Karpas-422 (cell line): ENCODE measurements at regions not wholly inside any gene's neighbourhood (a gene's known extent, or its start where the extent isn't known, plus 50 kb on each side); places are given as distances from the start of the nearest gene placed in this dataset.

ENCODE experiments used
- DNase-seq: peaks from one replicate; pipeline ENCODE4 v3.0.0-alpha.2; 2015
- H2AFZ ChIP-seq: fragments of 200-600 bp; sonication (generic); 2 replicates; pipeline ENCODE4 v1.6.1; 2014; ENCODE audit warnings: antibody characterized with exemption, low read length, mixed read lengths
- H3K27ac ChIP-seq: fragments of 200-600 bp; sonication (generic); 2 replicates; pipeline ENCODE4 v1.5.1; 2014; ENCODE audit warnings: mild to moderate bottlenecking, low read length, moderate library complexity
- H3K27me3 ChIP-seq: fragments of 200-600 bp; sonication (generic); 2 replicates; pipeline ENCODE4 v1.6.1; 2014; ENCODE audit warnings: low read length, mixed read lengths
- H3K36me3 ChIP-seq: fragments of 200-600 bp; sonication (generic); 2 replicates; pipeline ENCODE4 v1.6.1; 2014; ENCODE audit warnings: low read length, mixed read lengths; ENCODE audit not compliant: insufficient read depth
- H3K4me1 ChIP-seq: fragments of 200-600 bp; sonication (generic); 2 replicates; pipeline ENCODE4 v1.6.1; 2014; ENCODE audit warnings: mild to moderate bottlenecking, low read length, mixed read lengths
- H3K4me2 ChIP-seq: fragments of 200-600 bp; sonication (generic); 2 replicates; pipeline ENCODE4 v1.6.1; 2014; ENCODE audit warnings: low read length, low read depth, mild to moderate bottlenecking; ENCODE audit not compliant: poor library complexity, severe bottlenecking
- H3K4me3 ChIP-seq: fragments of 200-600 bp; sonication (generic); 2 replicates; pipeline ENCODE4 v1.5.1; 2014; ENCODE audit warnings: mild to moderate bottlenecking, antibody characterized with exemption, low read length, mixed read lengths
- H3K79me2 ChIP-seq: fragments of 200-600 bp; sonication (generic); 2 replicates; pipeline ENCODE4 v1.6.1; 2014; ENCODE audit warnings: mild to moderate bottlenecking, low read length, mixed read lengths
- H3K9ac ChIP-seq: fragments of 200-600 bp; sonication (generic); 2 replicates; pipeline ENCODE4 v1.6.0; 2014; ENCODE audit warnings: low read length
- H3K9me2 ChIP-seq: fragments of 200-600 bp; sonication (generic), shearing (Covaris generic); replicated peaks from 2 replicates; pipeline ENCODE4 v1.6.0; 2014; ENCODE audit warnings: mild to moderate bottlenecking, low read length, moderate library complexity; ENCODE audit not compliant: insufficient read depth
- H3K9me3 ChIP-seq: fragments of 300-700, 200-600 bp; sonication (generic); 2 replicates; pipeline ENCODE4 v1.6.1; 2014; ENCODE audit warnings: low read length, mixed read lengths
- H4K20me1 ChIP-seq: fragments of 200-600 bp; sonication (generic); 2 replicates; pipeline ENCODE4 v1.6.1; 2014; ENCODE audit warnings: mild to moderate bottlenecking, antibody characterized with exemption, low read length, low read depth; ENCODE audit not compliant: insufficient read depth

DNA sequence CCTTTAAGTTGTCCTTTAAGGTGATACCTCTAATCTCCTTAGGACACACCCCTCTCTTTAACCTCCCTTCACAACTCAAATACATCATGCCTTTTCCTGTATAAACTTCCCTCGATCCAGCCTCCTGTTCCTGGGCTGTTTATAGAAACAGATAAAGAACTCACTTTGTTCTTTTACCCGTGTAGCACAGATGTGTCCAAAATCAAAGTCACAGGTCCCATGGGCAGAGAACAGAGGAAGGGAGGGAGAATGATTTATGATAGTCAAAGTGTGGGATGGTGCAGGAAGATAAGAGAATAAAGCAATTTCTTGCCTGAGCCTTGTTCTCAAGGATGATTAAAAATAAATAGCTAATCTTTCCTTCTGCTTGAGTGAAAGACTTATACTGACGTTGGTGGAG lies 50.3 kb upstream of the CABCOCO1 start:
- no peak overlapping the region for H3K9ac ChIP-seq

DNA sequence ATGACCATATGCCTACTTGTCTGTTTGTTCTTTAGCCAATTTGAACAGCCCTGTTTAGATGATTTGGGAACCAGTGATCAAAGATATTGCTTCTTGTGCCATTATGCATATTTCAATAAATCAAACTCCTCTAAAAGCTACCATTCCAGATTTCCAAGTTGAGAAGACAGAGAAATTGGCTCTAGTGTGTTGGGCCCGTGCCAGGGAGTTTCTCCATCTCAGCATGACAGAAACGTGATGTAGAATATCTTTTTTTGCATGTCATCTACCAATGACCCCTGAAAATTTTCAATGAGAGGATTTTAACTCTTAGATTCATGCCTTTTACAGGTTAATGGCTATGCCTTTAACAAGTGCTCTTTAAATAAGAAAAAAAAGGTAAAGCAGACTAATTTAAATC lies 50.7 kb upstream of the CABCOCO1 start:
- Histone ChIP-seq H3K4me3 (no peak overlapping the region), H2AFZ (no peak overlapping the region), H3K4me2 (no peak overlapping the region), H3K79me2 (no peaks in the 10 kb centered on the region), H3K9me2 (no peaks in the 10 kb centered on the region), H4K20me1 (no peaks in the 10 kb centered on the region), H3K9me3 (no peaks in the 10 kb centered on the region), H3K36me3 (no peaks in the 10 kb centered on the region), H3K27me3 (no peaks in the 10 kb centered on the region), H3K9ac (no peak overlapping the region), H3K4me1 (no peaks in the 10 kb centered on the region), H3K27ac (no peak overlapping the region)
- DNase-seq, result no peak

More for the DNA sequence above, 50.3 kb upstream of the CABCOCO1 start:
- Histone ChIP-seq H3K79me2 (no peaks in the 10 kb centered on the region), H3K4me1 (no peaks in the 10 kb centered on the region), H3K27me3 (no peaks in the 10 kb centered on the region), H4K20me1 (no peaks in the 10 kb centered on the region), H2AFZ (no peak overlapping the region), H3K9me3 (no peaks in the 10 kb centered on the region), H3K9me2 (no peaks in the 10 kb centered on the region), H3K36me3 (no peaks in the 10 kb centered on the region), H3K4me2 (no peak overlapping the region), H3K27ac (no peak overlapping the region), H3K4me3 (no peak overlapping the region)
- no peak for DNase-seq

DNA sequence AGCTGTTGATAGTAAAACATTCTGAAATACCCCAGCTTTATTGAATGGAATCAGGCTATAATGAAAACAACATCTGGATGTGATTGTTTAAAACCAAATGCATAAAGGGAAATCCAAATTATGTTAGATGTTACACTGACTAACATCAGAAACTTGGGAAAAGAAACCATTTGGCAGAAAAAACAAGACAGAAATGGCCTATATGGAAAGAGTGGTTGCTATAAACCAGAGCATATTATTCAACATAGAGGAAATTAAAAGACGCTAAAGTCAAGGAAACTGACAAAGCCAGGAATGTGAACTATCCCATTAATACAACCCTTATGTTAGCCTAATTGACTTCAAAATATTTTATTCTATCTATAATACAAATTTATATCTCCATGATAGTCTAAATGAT lies 53.0 kb upstream of the CABCOCO1 start:
- no peak overlapping the region for H3K4me3 ChIP-seq
- H3K27ac ChIP-seq, result no peak overlapping the region
- H3K79me2 ChIP-seq, result no peaks in the 10 kb centered on the region
- no peaks in the 10 kb centered on the region for H4K20me1 ChIP-seq
- H3K4me2 ChIP-seq, result no peak overlapping the region
- H3K9me3 ChIP-seq, result no peaks in the 10 kb centered on the region
- H3K9ac ChIP-seq, result no peak overlapping the region
- H3K4me1 ChIP-seq, result no peaks in the 10 kb centered on the region
- no peaks in the 10 kb centered on the region for H3K36me3 ChIP-seq
- H3K9me2 ChIP-seq, result no peaks in the 10 kb centered on the region
- H3K27me3 ChIP-seq, result no peaks in the 10 kb centered on the region
- DNase-seq, result no peak
- no peak overlapping the region for H2AFZ ChIP-seq

DNA sequence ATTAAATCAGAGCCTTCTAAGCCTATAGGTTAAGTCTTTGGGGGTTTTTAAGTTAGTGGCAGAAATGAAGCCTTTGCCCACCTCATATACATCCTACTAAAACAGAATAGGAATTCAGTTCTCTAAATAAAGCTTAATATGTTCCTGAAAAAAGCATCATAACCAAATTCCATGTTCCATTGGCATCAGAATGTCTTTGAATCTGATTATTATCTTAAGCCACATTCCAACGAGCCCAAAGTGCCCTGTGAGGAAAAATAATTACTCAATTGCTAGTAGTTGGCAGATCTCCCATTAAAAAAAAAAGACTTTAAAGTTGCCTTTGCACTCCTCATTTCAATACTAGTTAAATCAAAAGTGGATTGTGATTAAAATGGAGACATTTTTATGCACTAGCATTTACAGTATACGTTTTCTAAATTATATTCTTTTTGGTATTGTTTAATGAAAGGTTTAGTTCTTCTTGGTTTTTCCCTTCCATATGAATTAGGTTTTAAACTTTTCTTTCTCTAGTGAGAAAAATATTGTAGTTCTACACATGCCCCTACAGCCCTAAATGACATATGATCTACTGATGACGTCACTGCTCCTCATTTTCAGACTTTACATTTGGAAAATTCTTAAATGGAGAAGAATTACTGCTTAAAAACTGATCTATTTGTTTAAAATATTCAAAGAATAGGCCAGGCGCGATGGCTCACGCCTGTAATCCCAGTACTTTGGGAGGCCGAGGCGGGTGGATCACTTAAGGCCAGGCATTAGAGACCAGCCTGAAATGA lies 54.3 kb upstream of the CABCOCO1 start:
- Histone ChIP-seq H4K20me1 (no peaks in the 10 kb centered on the region), H3K27ac (no peak overlapping the region), H3K9me3 (no peaks in the 10 kb centered on the region), H3K79me2 (no peaks in the 10 kb centered on the region), H3K36me3 (no peaks in the 10 kb centered on the region), H2AFZ (no peak overlapping the region), H3K4me1 (no peaks in the 10 kb centered on the region), H3K9ac (no peak overlapping the region), H3K4me2 (no peak overlapping the region), H3K4me3 (no peak overlapping the region), H3K9me2 (no peaks in the 10 kb centered on the region), H3K27me3 (no peaks in the 10 kb centered on the region)
- no peak for DNase-seq

DNA sequence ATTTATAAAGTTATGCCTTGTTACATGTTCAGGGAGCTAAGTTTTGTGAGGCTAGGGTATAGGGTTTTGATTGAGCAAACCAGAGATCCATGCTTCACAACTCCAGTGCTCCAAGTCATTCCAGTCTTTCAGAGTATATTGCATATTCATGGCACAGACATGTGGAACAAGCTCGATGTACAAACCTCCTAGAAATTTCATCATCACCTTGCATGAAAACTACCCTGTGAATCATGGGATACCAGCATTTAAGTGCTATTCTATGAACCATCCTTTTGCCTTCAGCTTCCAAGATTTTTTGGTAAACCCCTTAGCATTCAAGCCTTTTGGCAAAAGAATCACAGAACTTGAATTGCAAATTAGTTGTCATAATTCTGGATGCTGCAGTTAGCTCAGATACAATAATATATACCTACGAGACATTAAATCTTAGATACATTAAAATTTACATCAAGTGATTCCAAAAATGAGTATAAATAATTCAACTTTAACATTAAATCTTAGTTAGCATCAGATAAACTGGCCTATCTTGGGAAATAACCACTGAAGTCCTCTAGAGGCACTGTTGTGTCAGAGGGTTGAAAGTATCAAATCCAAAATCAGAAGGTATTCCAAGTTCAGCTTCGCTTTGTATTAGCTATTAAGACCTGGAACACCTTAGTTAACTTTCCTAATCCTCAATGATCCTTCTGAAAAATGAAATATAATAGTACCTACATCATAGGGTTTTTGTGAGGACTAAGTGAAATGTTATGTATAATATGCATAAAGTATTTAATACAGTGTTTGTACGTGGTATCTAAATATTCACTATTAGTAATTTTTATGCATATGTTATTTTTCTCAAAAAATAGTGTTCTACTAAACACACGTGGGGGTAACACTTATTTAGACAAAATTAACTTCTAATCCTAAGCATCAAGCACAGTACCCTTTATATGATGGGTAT lies 55.5 kb upstream of the CABCOCO1 start:
- Histone ChIP-seq H3K27ac (no peak overlapping the region), H3K4me2 (no peak overlapping the region), H2AFZ (no peak overlapping the region), H3K9me3 (no peaks in the 10 kb centered on the region), H4K20me1 (no peaks in the 10 kb centered on the region), H3K27me3 (no peaks in the 10 kb centered on the region), H3K9me2 (no peaks in the 10 kb centered on the region), H3K79me2 (no peaks in the 10 kb centered on the region), H3K4me3 (no peak overlapping the region), H3K4me1 (no peaks in the 10 kb centered on the region), H3K36me3 (no peaks in the 10 kb centered on the region), H3K9ac (no peak overlapping the region)
- peak; percentile 62 for DNase-seq

DNA sequence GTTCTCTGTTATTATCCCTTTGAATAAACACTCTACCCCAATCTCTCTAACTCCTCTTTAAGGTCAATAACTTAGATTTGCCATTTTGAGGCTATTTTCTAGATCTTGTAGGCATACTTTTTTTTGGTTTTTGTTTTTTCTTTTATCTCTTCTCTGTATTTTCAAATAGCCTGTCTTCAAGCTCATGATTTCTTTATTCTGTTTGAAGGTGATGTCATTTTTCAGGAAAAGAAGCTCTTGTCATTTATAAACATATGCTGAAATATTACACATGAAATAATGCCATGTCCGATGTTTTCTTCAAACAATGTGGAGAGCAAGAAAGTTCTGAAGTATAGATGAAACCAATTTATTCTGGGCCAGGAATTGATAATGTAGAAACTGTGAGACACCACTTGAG lies 57.5 kb upstream of the CABCOCO1 start:
- Histone ChIP-seq H3K27me3 (no peaks in the 10 kb centered on the region), H3K4me1 (no peaks in the 10 kb centered on the region), H4K20me1 (no peaks in the 10 kb centered on the region), H3K9me2 (no peaks in the 10 kb centered on the region), H3K36me3 (no peaks in the 10 kb centered on the region), H3K79me2 (no peaks in the 10 kb centered on the region), H3K27ac (no peak overlapping the region), H3K9ac (no peak overlapping the region), H3K4me3 (no peak overlapping the region), H3K9me3 (no peaks in the 10 kb centered on the region), H3K4me2 (no peak overlapping the region), H2AFZ (no peak overlapping the region)
- DNase-seq, result no peak

DNA sequence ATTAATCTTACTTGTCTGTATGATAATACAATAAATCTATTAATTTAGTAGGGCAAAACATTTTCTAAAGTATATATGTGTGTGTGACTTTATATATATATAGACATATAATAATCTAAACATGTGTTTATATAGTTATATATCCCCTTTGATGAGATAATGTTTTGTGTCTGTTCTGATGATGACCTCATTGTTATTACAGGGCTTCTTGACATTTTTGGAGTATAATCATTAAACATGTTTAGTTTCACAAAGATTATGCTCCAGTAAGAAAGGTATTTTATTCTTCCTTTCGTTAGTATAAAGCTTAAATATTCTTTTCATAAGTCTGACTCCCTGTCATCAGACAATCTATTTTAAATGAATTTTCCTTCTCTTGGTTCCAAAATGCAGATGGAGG lies 62.3 kb upstream of the CABCOCO1 start:
- no peaks in the 10 kb centered on the region for H3K36me3 ChIP-seq
- no peaks in the 10 kb centered on the region for H4K20me1 ChIP-seq
- H3K27ac ChIP-seq, result no peak overlapping the region
- no peaks in the 10 kb centered on the region for H3K79me2 ChIP-seq
- no peaks in the 10 kb centered on the region for H3K9me2 ChIP-seq
- no peak overlapping the region for H2AFZ ChIP-seq
- H3K4me3 ChIP-seq, result no peak overlapping the region
- no peaks in the 10 kb centered on the region for H3K4me1 ChIP-seq
- no peaks in the 10 kb centered on the region for H3K27me3 ChIP-seq
- no peak for DNase-seq
- no peak overlapping the region for H3K4me2 ChIP-seq
- H3K9me3 ChIP-seq, result no peaks in the 10 kb centered on the region
- no peak overlapping the region for H3K9ac ChIP-seq

DNA sequence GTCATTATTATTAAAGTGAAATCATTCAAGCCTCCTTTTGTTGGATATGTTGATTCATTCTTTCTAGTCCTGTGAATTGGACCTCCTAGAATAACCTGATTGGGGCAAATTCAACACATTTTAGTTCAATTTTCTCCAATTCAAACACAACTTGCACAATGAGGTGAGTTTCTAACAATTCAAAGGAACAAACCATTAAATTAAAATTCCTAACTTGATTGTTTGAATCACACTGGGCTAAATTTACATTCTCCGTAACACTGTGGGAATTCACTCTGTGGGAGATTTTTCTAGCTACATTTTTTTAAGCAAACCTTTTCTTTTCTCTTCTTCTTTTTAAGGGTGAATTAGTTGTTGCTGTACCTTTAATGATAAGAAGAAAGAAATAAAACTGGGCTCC lies 68.3 kb upstream of the CABCOCO1 start:
- H3K4me1 ChIP-seq, result peaks cover 5% of the 10 kb centered on the region
- no peaks in the 10 kb centered on the region for H3K36me3 ChIP-seq
- no peaks in the 10 kb centered on the region for H3K27me3 ChIP-seq
- no peak overlapping the region for H3K27ac ChIP-seq
- DNase-seq, result no peak
- no peak overlapping the region for H3K4me3 ChIP-seq
- no peaks in the 10 kb centered on the region for H3K9me2 ChIP-seq
- no peak overlapping the region for H2AFZ ChIP-seq
- H4K20me1 ChIP-seq, result no peaks in the 10 kb centered on the region
- no peak overlapping the region for H3K9ac ChIP-seq
- H3K9me3 ChIP-seq, result no peaks in the 10 kb centered on the region
- H3K79me2 ChIP-seq, result no peaks in the 10 kb centered on the region
- no peak overlapping the region for H3K4me2 ChIP-seq
